Stimulated activated naive CD4-positive, alpha-beta T cell (primary cell): ENCODE measurements at regions not wholly inside any gene's neighbourhood (a gene's known extent, or its start where the extent isn't known, plus 50 kb on each side); places are given as distances from the start of the nearest gene placed in this dataset.

Experiments used
- DNase-seq, 6 experiments: peaks; one replicate each; lab custom pipeline; 2025; lab: John Stamatoyannopoulos, UW

GRCh38 chr14:51780741-51781140 lies 79.7 kb upstream of the GNG2 start:
- peak in 1 of 6 experiments; percentile 13 for DNase-seq

- peak in 2 of 6 experiments; percentile 6 to 20 for DNase-seq
These were observed 79.0 kb upstream of the GNG2 start for GRCh38 chr14:51781381-51781780.

- no peak for DNase-seq
These were observed 78.0 kb upstream of the GNG2 start for GRCh38 chr14:51782435-51782834.

- no peak for DNase-seq
These were observed 76.6 kb upstream of the GNG2 start for GRCh38 chr14:51783765-51784164.

- DNase-seq: no peak
These were observed 75.9 kb upstream of the GNG2 start for GRCh38 chr14:51784466-51784865.

- DNase-seq: no peak
These were observed 74.2 kb upstream of the GNG2 start for GRCh38 chr14:51786227-51786626.

GRCh38 chr14:51787352-51787751 lies 73.1 kb upstream of the GNG2 start:
- no peak for DNase-seq

GRCh38 chr14:51789114-51789513 lies 71.3 kb upstream of the GNG2 start:
- DNase-seq: no peak

GRCh38 chr14:51789596-51789995 lies 70.8 kb upstream of the GNG2 start:
- no peak for DNase-seq

- DNase-seq: no peak
These were observed 67.6 kb upstream of the GNG2 start for GRCh38 chr14:51792809-51793208.

GRCh38 chr14:51805541-51805940 lies 54.9 kb upstream of the GNG2 start:
- no peak for DNase-seq

GRCh38 chr14:51806026-51807023 lies 54.1 kb upstream of the GNG2 start:
- DNase-seq: no peak

- no peak for DNase-seq
These were observed 53.1 kb upstream of the GNG2 start for GRCh38 chr14:51807356-51807755.
